Panc1 (cell line): ENCODE measurements at regions not wholly inside any gene's neighbourhood (a gene's known extent, or its start where the extent isn't known, plus 50 kb on each side); places are given as distances from the start of the nearest gene placed in this dataset.
A peak's percentile ranks its signal among the peaks of the same experiment; 100 is the strongest.

ENCODE experiments used
- ATAC-seq: fragments of 200-7000 bp; cut with Tn5 transposase; 2 replicates; pipeline ENCODE4 v1.9.1; 2020; ENCODE audit warnings: mild to moderate bottlenecking, moderate library complexity
- BruUV-seq: library from RNA; stranded (reverse); fragments of 400-500 nt; replicated peaks from 2 replicates; lab custom pipeline; 2021; lab: Mats Ljungman, UMichigan
- CTCF ChIA-PET: fragments of 300-600 bp; sonication (Branson Sonifier 250); formaldehyde crosslinking; loops from one replicate; lab custom pipeline; 2022; ENCODE audit warnings: antibody characterized with exemption; lab: Charles Lee
- POLR2A ChIA-PET: fragments of 300-600 bp; sonication (Branson Sonifier 250); formaldehyde crosslinking; loops from one replicate; lab custom pipeline; 2022; ENCODE audit warnings: antibody characterized with exemption; lab: Charles Lee
- DNase-seq: peaks from one replicate; pipeline ENCODE4 v3.0.0-alpha.2; 2010; ENCODE audit warnings: low read depth, low spot score
- H3K27ac ChIP-seq: 2 replicates; pipeline ENCODE4 v1.5.1; 2011; ENCODE audit warnings: mild to moderate bottlenecking, low read length, inconsistent platforms
- H3K27me3 ChIP-seq: fragments of 200-500 bp; sonication (Bioruptor generic); 2 replicates; pipeline ENCODE4 v1.6.0; 2014; ENCODE audit warnings: low read length, inconsistent platforms; ENCODE audit not compliant: control insufficient read depth, insufficient read depth
- H3K36me3 ChIP-seq: fragments of 200-500 bp; sonication (Bioruptor generic); 2 replicates; pipeline ENCODE4 v1.5.1; 2014; ENCODE audit warnings: inconsistent platforms, mild to moderate bottlenecking, low read length, moderate library complexity; ENCODE audit not compliant: control insufficient read depth, insufficient read depth
- H3K4me1 ChIP-seq: 2 replicates; pipeline ENCODE4 v1.5.1; 2011; ENCODE audit warnings: inconsistent platforms, mild to moderate bottlenecking, low read length, moderate library complexity; ENCODE audit not compliant: control insufficient read depth, insufficient read depth
- H3K4me3 ChIP-seq, 2 experiments: 2 replicates each; pipeline ENCODE4 v1.5.1; 2011 to 2012; ENCODE audit warnings: low read depth in 2 of 2, low read length in 2 of 2, mild to moderate bottlenecking in 2 of 2, inconsistent platforms in 1 of 2, moderate library complexity in 1 of 2
- H3K9me3 ChIP-seq: fragments of 200-500 bp; sonication (Bioruptor generic); 2 replicates; pipeline ENCODE4 v1.5.1; 2014; ENCODE audit warnings: low read depth, mild to moderate bottlenecking, inconsistent platforms, low read length, moderate library complexity; ENCODE audit not compliant: control insufficient read depth, insufficient read depth
- CTCF ChIP-seq: fragments of 450-650 bp; IDR thresholded peaks from 2 replicates; pipeline ENCODE4 v1.5.1; 2017; ENCODE audit warnings: mild to moderate bottlenecking
- POLR2AphosphoS5 ChIP-seq: IDR thresholded peaks from 2 replicates; pipeline ENCODE4 v1.6.1; 2012; ENCODE audit warnings: mild to moderate bottlenecking, low read depth, low read length, moderate library complexity
- REST ChIP-seq, 2 experiments: IDR thresholded peaks; 2 replicates each; pipeline ENCODE4 v1.6.1; 2011 to 2012; ENCODE audit warnings: low read depth in 2 of 2, control low read depth in 1 of 2, low read length in 1 of 2, mild to moderate bottlenecking in 1 of 2, moderate library complexity in 1 of 2; ENCODE audit not compliant: insufficient read depth in 1 of 2
- SIN3A ChIP-seq: IDR thresholded peaks from 2 replicates; pipeline ENCODE4 v1.6.1; 2012; ENCODE audit warnings: low read depth, mild to moderate bottlenecking, low read length, moderate library complexity, borderline replicate concordance; ENCODE audit not compliant: insufficient read depth
- TCF7L2 ChIP-seq: IDR thresholded peaks from 2 replicates; pipeline ENCODE4 v1.6.1; 2011; ENCODE audit warnings: mild to moderate bottlenecking, low read depth, low read length, inconsistent platforms
- in situ Hi-C: cut with HindIII; loops from 2 replicates; pipeline ENCODE4 v1.10.0; 2016; ENCODE audit warnings: low sequenced_read_pairs, low pct_unique_long_range_greater_than_20kb
- intact Hi-C: fragments of 100-400 bp; cut with micrococcal nuclease; formaldehyde crosslinking; loops from one replicate; pipeline ENCODE4 v1.10.0; 2022; ENCODE audit not compliant: unreplicated experiment

GRCh38 chr17:63292421-63292820, 153.7 kb downstream of the CYB561 start:
- no peaks in the 10 kb centered on the region for H3K27me3 ChIP-seq
- H3K9me3 ChIP-seq: peaks cover 1% of the 10 kb centered on the region; the same call in 1 of the 2 replicates
- ChIA-PET CTCF (no interaction called here), POLR2A (no interaction called here)
- ATAC-seq (no peak), DNase-seq (no peak)
- H3K36me3 ChIP-seq: no peaks in the 10 kb centered on the region
- BruUV-seq: TSS peak; percentile 13
- intact Hi-C loops (no loop called here), in situ Hi-C loops (no loop called here)
- H3K4me3 ChIP-seq: no peak overlapping the region
- TF ChIP-seq SIN3A (no peak), REST (IDR thresholded peaks at IDR 0.05; ENCODE audit: insufficient read depth in 1 of 2, low read depth in 2 of 2, low read length in 1 of 2) (no peak), POLR2AphosphoS5 (no peak)
- H3K27ac ChIP-seq: no peak overlapping the region
- no peaks in the 10 kb centered on the region for H3K4me1 ChIP-seq

DNA sequence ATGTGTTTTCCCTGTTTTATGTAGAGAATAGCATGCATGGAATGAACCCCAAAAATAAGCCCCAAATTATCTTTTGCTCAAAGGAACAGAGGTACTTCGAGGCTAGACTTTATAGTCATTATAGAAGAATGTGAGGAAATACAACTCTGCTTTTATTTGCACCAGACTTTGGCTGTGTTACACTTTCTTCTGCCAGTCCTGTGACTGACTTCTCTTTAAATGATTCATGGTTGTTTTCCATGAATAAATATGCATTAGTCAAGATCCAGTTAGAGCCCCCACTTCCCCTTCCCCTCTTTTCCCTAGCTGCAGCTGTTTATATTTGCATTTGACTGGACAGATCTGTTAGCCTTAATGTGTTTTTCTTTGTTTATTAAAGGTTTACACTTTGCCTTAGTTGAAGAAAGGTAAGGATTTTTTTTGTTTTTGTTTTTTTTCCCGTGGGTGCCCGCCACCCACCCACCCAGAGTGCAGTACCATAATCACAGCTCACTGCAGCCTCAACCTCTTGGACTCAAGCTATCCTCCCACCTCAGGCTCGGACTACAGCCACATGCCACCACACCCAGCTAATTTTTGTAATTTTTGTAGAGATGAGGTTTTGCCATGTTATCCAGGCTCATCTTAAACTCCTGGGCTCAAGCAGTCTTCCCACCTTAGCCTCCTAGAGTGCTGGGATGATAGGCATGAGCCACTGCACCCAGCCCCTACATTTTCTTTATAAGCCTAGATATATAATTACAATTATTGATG, 152.6 kb downstream of the CYB561 start:
- DNase-seq: no peak
- Histone ChIP-seq H3K27ac (no peak overlapping the region), H3K4me3 (no peak overlapping the region), H3K4me1 (no peaks in the 10 kb centered on the region), H3K9me3 (peaks cover 3% of the 10 kb centered on the region; the same call in 1 of the 2 replicates), H3K27me3 (no peaks in the 10 kb centered on the region), H3K36me3 (no peaks in the 10 kb centered on the region)
- TF ChIP-seq CTCF (no peak), POLR2AphosphoS5 (no peak), SIN3A (no peak), TCF7L2 (no peak), REST (IDR thresholded peaks at IDR 0.05; ENCODE audit: insufficient read depth in 1 of 2, low read depth in 2 of 2, low read length in 1 of 2) (no peak)
- intact Hi-C loops (no loop called here), in situ Hi-C loops (no loop called here)
- CTCF ChIA-PET: no interaction called here
- no TSS peak for BruUV-seq
- 0 out of 2 replicates have a peak, but pooled peaks have one; percentile 38 for ATAC-seq
- POLR2A ChIA-PET: interaction anchor here (0.6 kb wide), 1 partner anchor 127 kb away, joined by 3 read pairs; no protein-coding TSS in a partner anchor
